H1 (cell line): ENCODE measurements at regions not wholly inside any gene's neighbourhood (a gene's known extent, or its start where the extent isn't known, plus 50 kb on each side); places are given as distances from the start of the nearest gene placed in this dataset.

Source experiments
- CREB1 ChIP-seq: IDR thresholded peaks from 2 replicates; pipeline ENCODE4 v1.6.1; 2012; ENCODE audit warnings: inconsistent platforms
- EZH2 ChIP-seq: fragments of 200-600 bp; sonication (generic); IDR thresholded peaks from 2 replicates; pipeline ENCODE4 v1.7.1; 2012; ENCODE audit warnings: low read depth, mild to moderate bottlenecking, moderate library complexity, low read length, inconsistent platforms; ENCODE audit not compliant: severe bottlenecking
- GABPA ChIP-seq: IDR thresholded peaks from 2 replicates; pipeline ENCODE4 v1.6.1; 2011; ENCODE audit warnings: mild to moderate bottlenecking, low read length, moderate library complexity, borderline replicate concordance; ENCODE audit not compliant: insufficient read depth
- POLR2A ChIP-seq, 2 experiments: IDR thresholded peaks; 1 replicate in 1 of 2; 2 replicates in 1 of 2; pipeline ENCODE4 v1.6.1; 2011; ENCODE audit warnings: low read depth in 2 of 2, low read length in 2 of 2, mild to moderate bottlenecking in 2 of 2; ENCODE audit errors: control extremely low read depth in 1 of 2
- SIRT6 ChIP-seq: IDR thresholded peaks from one replicate; pipeline ENCODE4 v1.7.1; 2012; ENCODE audit warnings: low read length, inconsistent platforms
- TAF1 ChIP-seq: IDR thresholded peaks from 2 replicates; pipeline ENCODE4 v1.6.1; 2011; ENCODE audit warnings: mild to moderate bottlenecking, low read depth, low read length
- YY1 ChIP-seq: IDR thresholded peaks from 2 replicates; pipeline ENCODE4 v1.6.1; 2011; ENCODE audit warnings: low read depth, mild to moderate bottlenecking, low read length
- ZNF274 ChIP-seq: IDR thresholded peaks from 2 replicates; pipeline ENCODE4 v1.7.0; 2012; ENCODE audit warnings: low read length, borderline replicate concordance; ENCODE audit errors: extremely low read depth
- TF ChIP-seq, protein P1 (sequence below), 3 experiments: IDR thresholded peaks; 1 replicate in 2 of 3; 2 replicates in 1 of 3; pipeline versions ENCODE4 v1.5.1 to v1.6.1; 2011; ENCODE audit warnings: low read length in 3 of 3, mild to moderate bottlenecking in 3 of 3, inconsistent platforms in 2 of 3, low read depth in 1 of 3, moderate library complexity in 1 of 3; ENCODE audit not compliant: insufficient read depth in 1 of 3; ENCODE audit errors: control extremely low read depth in 1 of 3

DNA sequence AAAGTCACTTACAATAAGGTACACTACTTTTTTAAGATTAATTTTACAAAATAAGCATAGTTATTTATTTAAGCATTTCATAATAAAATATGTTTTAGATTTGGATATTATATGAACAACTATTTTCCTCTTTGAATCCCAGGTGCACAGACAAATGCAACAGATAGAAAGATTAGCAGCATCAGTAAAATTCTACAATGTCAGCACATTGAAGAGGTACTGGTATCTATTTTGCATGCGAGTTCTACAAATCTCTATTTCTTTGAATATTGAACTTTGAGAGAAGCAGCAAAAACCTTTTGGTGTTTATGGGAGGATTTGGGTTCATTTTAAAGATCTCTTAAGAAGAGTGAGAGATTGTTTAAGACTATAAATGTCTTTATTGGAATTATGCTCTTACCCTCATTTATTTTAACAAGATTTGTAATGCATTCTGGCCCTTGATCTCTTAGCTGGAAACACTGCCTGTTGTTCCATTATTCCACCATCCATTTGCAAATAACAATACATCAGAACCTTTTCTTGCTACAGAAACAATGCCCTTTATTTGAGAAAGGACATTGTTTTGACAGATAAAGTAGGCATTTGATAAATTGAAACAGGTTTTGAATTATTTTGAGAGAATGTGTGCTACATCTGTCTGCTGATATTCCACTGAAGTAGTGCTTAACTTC, 558.8 kb upstream of the KLHL1 start:
- TF ChIP-seq TAF1 (no peak), EZH2 (no peak), CREB1 (no peak), ZNF274 (no peak), POLR2A (IDR thresholded peaks at IDR 0.05; ENCODE audit: control extremely low read depth in 1 of 2, low read depth in 2 of 2, low read length in 2 of 2) (no peak), SIRT6 (no peak), GABPA (no peak), YY1 (no peak)
- TF ChIP-seq, protein P1, sequence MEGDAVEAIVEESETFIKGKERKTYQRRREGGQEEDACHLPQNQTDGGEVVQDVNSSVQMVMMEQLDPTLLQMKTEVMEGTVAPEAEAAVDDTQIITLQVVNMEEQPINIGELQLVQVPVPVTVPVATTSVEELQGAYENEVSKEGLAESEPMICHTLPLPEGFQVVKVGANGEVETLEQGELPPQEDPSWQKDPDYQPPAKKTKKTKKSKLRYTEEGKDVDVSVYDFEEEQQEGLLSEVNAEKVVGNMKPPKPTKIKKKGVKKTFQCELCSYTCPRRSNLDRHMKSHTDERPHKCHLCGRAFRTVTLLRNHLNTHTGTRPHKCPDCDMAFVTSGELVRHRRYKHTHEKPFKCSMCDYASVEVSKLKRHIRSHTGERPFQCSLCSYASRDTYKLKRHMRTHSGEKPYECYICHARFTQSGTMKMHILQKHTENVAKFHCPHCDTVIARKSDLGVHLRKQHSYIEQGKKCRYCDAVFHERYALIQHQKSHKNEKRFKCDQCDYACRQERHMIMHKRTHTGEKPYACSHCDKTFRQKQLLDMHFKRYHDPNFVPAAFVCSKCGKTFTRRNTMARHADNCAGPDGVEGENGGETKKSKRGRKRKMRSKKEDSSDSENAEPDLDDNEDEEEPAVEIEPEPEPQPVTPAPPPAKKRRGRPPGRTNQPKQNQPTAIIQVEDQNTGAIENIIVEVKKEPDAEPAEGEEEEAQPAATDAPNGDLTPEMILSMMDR (IDR thresholded peaks at IDR 0.05; ENCODE audit: control extremely low read depth in 1 of 3, insufficient read depth in 1 of 3, low read depth in 1 of 3, low read length in 3 of 3) = no peak
